ENCODE measurements at regions not wholly inside any gene's neighbourhood (a gene's known extent, or its start where the extent isn't known, plus 50 kb on each side); places are given as distances from the start of the nearest gene placed in this dataset.
A peak's percentile ranks its signal among the peaks of the same experiment; 100 is the strongest.
"Not testable (repeated sequence)": the region's sequence is repeated elsewhere in the genome, so short reads cannot be mapped to it uniquely, and the experiment has no call there.

DNA sequence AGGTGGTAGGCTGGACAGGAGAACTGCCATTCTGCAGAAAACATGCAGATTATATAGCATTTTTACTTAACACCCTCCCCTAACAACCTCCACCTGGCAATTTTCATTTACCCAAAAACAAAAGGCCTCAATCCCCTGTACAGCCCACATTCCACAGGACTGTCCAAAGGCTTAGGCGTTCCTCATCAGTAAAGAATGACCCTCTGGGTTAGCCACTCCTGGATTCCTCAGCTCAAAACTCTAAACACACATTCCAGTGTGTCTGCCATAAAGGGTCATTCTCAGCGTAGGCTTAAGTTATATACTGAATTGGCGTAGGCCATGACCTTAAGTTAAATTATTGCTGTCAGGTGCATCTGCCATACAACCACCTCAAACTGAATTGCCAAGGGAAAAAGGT is 261.8 kb upstream of the CHAC2 start:
- in situ Hi-C loops (cut with MboI; ENCODE audit: low pct_unique_long_range_greater_than_20kb, low sequenced_read_pairs), result no loop called here
- no peak for DNase-seq

DNA sequence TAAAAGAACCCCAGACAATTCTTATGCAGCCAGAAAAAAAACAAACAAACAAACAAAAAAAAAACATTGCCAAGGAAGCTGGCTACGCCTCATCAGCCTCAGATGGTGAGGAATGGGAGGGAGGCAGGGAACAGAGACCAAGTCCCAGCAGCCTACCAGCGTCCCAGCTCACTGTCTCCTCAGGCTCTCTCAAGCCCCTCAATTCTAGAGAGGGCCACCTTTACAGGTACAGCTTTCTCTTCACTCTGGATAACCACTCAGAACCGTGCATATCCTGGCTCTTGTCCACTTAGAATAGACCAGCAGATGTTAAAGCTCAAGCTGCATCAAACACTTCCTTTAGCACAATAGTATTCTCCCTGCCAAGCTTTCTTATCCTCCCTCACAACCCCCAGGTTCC is 263.1 kb upstream of the CHAC2 start:
- DNase-seq, result no peak
- in situ Hi-C loops (cut with MboI; ENCODE audit: low pct_unique_long_range_greater_than_20kb, low sequenced_read_pairs), result no loop called here

DNA sequence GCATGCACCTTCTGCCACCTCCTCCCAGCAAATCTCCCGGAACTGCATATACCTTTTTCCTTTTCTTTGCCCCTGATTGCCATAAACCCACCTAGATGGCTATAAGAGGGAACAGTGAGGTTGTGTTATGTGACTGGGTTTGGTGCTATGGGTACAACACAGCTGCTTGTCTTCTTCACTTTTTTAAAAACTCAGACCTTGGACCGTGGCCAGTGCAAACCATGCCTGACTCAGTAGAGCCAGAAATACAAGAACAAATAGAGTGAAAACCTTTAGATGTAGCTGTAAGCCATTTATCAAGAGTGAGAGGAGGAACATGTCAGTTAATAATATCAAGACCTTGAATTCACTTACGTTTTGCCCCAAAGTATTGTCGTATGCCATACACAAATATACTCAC is 267.4 kb upstream of the CHAC2 start:
- no peak for DNase-seq
- in situ Hi-C loops (cut with MboI; ENCODE audit: low pct_unique_long_range_greater_than_20kb, low sequenced_read_pairs), result no loop called here

DNA sequence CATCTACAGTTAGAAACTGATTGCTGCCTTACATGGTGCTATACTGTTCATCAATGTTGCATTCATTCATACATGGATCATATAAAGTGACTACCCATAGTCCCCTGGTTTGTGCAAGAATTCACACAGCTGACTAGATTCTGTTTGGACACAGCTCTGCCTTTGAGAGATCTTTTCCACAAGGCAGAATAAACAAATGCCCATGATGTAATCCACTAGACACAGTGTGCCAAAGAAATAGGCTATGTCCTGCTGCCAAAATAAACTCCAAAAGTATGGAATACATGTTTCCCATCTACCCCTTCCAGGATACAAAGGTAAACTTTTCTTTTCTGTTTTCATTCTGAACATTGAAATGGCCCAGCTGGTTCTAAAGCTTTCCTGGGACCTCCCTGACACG is 269.4 kb upstream of the CHAC2 start:
- no peak for DNase-seq
- in situ Hi-C loops (cut with MboI; ENCODE audit: low pct_unique_long_range_greater_than_20kb, low sequenced_read_pairs), result no loop called here

DNA sequence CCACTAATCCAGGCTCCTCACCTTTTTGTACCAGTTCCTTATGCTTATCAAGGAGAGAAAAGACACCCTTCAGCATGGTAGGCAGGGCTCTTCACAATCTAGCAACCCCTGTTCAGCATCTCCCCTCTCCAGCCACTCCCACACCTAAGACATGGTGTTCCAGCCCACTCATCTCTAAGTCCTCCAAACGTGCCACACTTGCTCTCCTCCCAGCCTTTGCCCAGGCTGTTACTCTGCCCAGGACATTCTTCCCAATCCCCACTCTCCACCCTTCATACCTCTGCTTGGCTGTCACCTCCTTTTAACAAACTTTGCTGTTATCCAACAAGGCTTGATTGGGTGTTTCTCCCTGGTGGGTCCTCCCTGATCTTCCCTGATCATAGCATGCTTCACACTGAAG is 270.6 kb upstream of the CHAC2 start:
- no peak for DNase-seq
- in situ Hi-C loops (cut with MboI; ENCODE audit: low pct_unique_long_range_greater_than_20kb, low sequenced_read_pairs), result no loop called here

DNA sequence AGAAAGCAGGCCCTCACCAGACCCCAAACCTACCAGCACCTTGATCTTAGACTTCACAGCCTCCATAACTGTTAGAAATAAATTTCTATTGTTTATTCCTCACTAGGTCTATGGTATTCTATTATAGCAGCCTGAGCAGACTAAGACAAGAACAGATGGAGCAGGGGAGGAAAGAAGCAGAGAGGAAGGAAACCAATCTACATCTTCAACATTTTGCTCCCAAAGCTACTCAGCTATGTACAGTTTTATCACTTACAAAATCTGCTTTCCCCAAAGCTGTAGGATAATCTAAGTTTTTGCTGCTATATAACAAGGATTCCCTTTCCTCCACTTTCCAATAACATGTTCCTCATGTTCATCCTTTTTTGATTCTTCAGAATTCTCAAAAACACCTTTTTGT is 274.4 kb upstream of the CHAC2 start:
- in situ Hi-C loops (cut with MboI; ENCODE audit: low pct_unique_long_range_greater_than_20kb, low sequenced_read_pairs), result no loop called here
- no peak for DNase-seq

DNA sequence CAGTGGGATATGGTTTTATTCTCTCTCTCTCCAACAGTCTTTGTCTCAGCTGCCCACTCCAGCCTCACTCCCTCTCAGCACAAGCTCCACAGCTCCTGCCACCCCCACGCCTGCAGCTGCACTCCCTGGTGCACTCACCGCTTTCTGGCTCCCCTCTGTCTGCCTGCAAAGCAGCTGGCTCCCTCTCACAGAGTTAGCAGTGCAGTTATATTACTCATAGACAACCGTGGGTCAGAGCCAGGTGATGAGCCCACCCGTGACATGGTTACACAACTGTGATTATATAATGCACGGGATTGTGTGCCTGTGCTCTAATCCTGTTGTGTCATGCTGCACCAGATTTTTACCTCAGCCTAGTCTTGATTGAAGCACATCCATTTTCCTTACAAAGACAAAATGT is 276.9 kb upstream of the CHAC2 start:
- in situ Hi-C loops (cut with MboI; ENCODE audit: low pct_unique_long_range_greater_than_20kb, low sequenced_read_pairs), result no loop called here
- DNase-seq, result no peak

DNA sequence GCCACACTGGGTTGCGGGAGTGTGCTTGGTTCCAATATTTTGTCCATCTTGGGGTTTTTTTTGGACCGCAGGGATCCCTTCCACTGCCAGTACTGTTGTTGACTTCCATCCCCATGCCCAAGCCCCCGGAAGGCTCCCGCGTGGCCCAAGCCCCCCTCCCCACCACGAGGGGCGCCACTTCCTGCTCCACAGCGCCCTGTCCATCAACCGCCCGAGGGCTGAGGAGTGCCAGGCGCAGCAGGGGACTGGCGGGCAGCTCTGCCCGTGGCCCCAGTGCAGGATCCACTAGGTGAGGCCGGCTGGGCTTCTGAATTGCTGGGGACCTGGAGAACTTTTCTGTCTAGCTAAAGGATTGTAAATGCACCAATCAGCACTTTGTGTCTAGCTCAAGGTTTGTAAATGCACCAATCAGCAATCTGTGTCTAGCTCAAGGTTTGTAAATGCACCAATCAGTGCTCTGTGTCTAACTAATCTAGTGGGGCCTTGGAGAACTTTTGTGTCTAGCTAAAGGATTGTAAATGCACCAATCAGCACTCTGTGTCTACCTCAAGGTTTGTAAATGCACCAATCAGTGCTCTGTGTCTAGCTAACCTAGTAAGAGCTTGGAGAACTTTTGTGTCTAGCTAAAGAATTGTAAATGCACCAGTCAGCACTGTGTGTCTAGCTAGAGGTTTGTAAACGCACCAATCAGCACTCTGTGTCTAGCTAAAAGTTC is 281.3 kb upstream of the CHAC2 start:
- in situ Hi-C loops (cut with MboI; ENCODE audit: low pct_unique_long_range_greater_than_20kb, low sequenced_read_pairs); DNase-seq: not testable (repeated sequence)

DNA sequence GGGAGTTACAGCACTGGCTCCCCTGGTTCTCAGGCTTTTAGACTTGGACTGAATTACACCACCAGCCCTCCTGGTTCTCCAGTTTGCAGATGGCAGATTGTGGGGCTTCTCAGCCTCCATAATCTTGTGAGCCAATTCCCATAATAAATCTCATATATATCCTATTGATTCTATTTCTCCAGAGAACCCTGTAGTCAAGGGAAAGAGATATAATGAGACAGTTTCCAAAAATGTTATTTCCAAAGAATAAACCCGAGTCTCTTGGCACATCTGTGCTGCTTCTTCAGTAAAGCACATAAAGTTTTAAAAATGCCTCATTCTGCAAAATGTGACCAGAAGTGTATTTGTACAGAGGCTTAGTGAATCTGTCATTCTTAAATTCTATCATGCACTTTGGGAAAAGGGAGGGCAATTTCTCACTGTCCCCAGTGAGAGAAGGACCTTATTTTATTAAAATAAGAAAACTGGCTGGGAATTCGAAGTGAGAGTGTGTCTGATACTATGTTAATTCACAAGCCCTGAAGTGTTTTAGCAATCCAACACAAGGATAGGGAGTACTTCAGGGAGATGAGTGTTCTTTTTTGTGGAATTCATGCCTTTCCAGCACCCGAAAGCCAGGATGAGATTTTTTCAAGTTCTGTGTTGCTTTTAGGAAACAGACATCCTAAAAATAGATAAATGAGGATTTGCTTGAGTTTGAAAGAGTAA is 282.4 kb upstream of the CHAC2 start:
- no peak for DNase-seq
- in situ Hi-C loops (cut with MboI; ENCODE audit: low pct_unique_long_range_greater_than_20kb, low sequenced_read_pairs), result no loop called here

DNA sequence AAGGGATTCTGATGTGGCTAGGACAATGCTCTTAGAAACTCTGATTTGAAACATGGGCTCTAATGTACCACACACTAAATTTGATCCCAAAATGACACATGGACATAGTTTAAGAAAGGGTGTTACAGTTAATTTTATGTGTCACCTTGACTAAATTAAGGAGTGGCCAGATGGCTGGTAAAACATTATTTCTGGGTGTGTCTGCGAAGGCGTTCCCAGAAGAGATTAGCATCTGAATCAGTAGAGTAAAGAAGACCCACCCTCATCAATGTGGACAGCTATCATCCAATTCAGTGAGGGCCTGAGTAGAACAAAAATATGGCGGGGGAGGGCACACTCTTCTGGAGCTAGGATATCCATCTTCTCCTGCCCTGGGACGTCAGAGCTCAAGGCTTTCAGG is 283.1 kb upstream of the CHAC2 start:
- DNase-seq, result no peak
- in situ Hi-C loops (cut with MboI; ENCODE audit: low pct_unique_long_range_greater_than_20kb, low sequenced_read_pairs), result no loop called here

DNA sequence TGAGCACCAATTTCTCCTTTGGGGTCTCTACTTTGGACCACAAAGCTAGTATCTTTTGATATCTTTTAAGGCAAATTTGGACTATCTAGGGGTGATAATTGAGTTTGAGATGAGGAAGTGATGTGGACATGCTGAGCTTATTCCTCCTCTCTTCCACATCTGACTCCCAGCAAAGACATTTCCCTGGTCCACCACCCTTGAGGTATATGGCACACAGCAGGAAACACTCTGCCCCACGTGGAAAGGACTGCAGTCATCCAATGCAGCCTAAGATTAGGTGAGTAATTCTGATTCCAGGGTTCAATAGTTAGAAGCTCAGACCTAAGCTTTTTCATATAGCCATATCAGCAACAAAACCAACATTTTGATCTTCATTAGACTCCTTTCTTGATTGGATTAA is 290.1 kb upstream of the CHAC2 start:
- in situ Hi-C loops (cut with MboI; ENCODE audit: low pct_unique_long_range_greater_than_20kb, low sequenced_read_pairs), result no loop called here

DNA sequence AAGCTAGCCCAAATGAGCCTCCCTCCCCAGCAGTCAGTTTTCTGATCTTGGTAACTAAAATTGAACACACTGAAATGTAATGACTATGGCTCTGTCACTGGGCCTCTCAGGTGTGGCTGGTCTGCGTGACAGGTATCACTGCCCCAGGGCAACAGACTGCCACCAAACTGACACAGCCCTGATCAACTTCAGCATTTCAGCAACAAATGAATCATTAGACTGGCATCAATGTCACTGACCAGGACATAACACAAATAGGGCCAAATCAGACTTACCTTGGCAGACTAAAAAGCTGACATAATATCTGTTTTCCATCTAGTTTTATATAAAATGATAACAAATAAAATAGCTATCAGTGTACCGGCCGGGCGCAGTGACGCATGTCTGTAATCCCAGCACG is 290.8 kb upstream of the CHAC2 start:
- DNase-seq, result no peak
- in situ Hi-C loops (cut with MboI; ENCODE audit: low pct_unique_long_range_greater_than_20kb, low sequenced_read_pairs), result no loop called here

More for the DNA sequence above, 290.1 kb upstream of the CHAC2 start:
- no peak for DNase-seq

DNA sequence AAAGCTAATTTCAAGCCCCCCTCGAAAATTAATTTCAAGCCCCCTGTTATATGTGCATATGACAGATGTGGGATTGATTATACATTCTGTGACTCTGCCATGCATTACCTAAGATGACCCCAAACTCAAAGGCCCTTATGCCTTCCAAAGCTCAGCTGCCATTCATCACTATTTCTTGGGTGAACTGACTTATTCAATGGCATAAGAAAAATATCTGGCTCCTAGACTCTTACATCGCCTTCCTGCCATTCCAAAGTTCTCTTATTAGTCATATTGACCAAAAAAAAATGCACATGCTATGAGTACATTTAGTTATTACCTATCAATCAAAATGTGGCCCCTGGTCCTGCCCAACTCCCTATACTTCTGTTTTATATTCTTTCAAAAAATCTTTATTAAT is 291.8 kb upstream of the CHAC2 start:
- in situ Hi-C loops (cut with MboI; ENCODE audit: low pct_unique_long_range_greater_than_20kb, low sequenced_read_pairs), result no loop called here
- DNase-seq, result no peak

DNA sequence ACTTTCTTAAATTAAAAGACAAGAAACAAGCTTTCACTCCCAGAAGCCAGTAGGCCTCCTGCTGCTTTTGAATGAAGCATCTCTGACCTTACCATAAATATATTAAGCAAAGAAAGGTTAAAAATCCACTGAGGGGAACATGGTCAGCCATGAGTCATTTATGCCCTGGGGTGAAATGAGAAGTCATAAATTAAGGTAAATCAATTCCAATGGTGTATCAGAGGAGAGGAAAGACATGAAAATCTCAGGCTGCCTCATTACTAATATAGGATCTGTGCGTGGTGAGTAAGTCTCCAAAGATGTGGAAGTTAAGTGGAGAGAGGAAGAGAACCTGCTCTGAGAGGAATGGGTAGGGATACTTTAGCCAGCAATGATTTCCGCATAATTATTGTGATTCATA is 292.3 kb upstream of the CHAC2 start:
- in situ Hi-C loops (cut with MboI; ENCODE audit: low pct_unique_long_range_greater_than_20kb, low sequenced_read_pairs), result no loop called here
- DNase-seq, result no peak

DNA sequence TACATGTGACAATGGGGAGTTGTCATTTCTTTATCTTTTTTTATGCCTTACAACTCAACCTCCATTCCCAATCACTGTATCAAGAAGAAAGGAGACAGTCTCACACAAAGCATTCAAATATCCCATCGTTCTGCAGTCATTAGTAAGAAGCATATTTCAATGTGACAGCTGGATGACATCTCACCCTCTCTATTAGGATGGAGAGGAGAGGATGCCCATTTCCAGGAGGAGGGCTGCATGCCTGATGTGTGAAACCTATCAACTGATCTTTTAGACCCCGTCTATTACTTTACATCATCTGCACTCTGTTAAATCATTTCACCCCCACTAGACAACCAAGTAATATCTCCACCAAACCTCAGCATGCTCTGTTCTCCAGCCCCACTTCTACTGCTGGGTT is 292.7 kb upstream of the CHAC2 start:
- DNase-seq, result no peak
- in situ Hi-C loops (cut with MboI; ENCODE audit: low pct_unique_long_range_greater_than_20kb, low sequenced_read_pairs), result no loop called here

DNA sequence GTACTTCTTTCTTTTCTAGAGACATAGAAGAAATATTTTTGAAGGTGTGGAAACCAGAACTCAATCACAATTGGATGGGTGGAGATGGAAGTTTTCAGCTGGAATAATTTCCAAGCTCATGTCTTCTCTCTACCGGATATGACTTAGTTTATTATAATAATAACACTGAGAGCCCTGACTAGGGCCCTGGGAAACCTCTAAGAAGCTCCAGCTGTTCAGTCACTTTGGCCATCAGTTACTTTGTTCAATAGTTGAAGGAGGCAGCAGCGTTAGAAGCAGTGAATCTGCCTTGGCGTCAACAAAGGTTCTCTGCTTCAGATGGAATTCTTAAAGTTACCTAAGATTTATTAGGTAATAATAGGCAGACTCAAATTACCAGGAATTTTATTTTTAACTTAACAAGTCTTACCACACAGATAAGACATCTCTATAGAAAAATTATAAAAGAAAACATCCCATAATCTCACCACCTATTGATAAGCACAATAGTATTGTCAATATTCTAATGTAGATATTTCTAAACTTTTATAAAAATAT is 293.8 kb upstream of the CHAC2 start:
- no peak for DNase-seq

DNA sequence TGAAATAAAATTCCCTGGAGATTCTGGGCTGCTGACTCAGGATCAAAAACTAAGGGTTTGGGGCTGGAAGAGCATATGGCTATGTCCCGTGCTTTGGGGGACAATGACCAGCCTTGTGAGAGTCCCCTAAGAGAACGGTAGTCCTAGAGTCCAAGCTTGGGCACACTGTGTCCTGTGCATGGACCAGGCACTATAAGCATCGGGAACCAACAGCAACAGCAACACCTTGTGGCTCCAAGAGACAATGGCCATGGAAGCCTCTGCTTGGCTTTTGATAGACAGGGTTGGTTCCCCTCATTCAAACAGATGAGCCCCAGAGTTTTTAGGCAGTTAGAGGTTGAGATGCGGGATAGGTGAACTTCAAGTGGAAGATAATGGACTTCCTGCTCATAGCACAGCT is 294.4 kb upstream of the CHAC2 start:
- in situ Hi-C loops (cut with MboI; ENCODE audit: low pct_unique_long_range_greater_than_20kb, low sequenced_read_pairs), result no loop called here

More for the DNA sequence above, 293.8 kb upstream of the CHAC2 start:
- in situ Hi-C loops (cut with MboI; ENCODE audit: low pct_unique_long_range_greater_than_20kb, low sequenced_read_pairs), result no loop called here

DNA sequence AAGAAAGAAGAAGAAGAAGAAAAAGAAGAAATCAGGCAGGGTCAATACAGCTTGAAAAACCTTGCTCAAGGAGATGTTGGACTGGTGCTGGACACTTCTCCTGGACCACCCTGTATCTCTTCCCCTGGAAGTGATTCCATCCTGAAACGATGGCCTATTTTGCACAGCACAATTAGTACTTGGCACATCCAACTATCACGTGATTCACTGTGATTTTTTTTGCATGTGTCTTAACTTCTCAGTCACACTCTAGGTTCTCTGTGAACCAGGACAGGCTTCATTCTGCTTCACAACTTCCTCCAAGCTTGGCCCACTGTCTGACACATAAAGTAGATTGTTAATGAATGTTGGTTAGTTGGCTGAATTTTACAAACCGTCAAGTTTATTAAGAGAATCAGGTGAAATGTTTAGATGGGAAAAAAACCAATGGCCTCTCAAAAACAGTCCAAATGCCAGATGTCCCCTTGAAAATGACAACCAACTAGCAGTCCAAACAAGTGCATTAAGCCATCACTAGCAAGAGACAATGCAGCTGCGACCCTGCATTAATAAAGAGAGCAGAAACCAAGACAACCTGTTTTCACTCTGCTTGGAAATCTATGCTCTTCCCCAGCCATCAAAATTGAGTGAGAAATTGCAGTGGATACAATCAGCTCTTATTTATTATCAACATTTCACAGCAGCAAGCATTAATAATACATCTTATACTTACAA is 300.0 kb upstream of the CHAC2 start:
- in situ Hi-C loops (cut with MboI; ENCODE audit: low pct_unique_long_range_greater_than_20kb, low sequenced_read_pairs), result no loop called here
- no peak for DNase-seq

More for the DNA sequence above, 294.4 kb upstream of the CHAC2 start:
- peak; percentile 1 for DNase-seq

DNA sequence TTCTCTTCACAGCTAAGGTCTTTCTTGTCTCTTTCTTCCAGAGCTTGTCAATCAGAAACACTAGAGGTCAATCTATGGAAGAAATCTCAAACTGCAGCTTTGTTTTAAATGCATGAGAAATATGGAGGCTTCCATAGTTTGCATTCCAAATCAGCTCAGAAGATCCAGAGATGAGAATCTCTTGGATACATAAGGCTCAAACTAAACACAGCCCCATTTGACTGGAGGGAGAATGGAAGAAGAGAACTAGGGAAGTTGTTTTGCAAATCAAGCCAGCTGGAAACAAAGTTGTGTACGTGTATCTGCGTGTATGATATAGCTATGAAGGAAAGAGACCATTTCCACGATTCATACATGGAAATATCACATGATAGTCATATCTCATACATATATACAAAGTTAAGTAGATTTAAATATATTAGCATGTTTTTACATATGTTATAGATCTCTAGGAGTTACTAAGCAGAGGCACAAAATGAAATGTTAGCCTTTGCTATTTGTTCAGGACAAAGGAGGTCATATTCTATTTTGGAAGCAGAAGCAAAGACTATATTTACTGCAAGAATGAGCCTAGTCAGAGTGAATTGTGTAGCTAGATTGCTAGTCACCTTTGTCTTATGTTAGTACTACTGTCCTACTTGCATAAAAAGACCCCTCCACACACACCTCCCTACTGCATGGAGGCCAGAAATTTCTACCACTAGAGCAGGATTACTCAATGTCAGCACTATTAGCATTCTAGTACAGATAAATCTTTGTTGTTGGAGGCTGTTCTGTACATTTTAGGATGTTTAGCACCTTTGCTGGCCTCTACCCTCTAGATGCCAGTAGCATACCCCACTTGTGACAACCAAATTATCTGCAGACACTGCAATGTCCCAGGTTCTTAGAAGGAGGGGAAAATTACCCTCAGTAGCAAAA is 303.5 kb upstream of the CHAC2 start:
- DNase-seq, result no peak
- in situ Hi-C loops (cut with MboI; ENCODE audit: low pct_unique_long_range_greater_than_20kb, low sequenced_read_pairs), result no loop called here
